ENCODE measurements at regions not wholly inside any gene's neighbourhood (a gene's known extent, or its start where the extent isn't known, plus 50 kb on each side); places are given as distances from the start of the nearest gene placed in this dataset.

DNA sequence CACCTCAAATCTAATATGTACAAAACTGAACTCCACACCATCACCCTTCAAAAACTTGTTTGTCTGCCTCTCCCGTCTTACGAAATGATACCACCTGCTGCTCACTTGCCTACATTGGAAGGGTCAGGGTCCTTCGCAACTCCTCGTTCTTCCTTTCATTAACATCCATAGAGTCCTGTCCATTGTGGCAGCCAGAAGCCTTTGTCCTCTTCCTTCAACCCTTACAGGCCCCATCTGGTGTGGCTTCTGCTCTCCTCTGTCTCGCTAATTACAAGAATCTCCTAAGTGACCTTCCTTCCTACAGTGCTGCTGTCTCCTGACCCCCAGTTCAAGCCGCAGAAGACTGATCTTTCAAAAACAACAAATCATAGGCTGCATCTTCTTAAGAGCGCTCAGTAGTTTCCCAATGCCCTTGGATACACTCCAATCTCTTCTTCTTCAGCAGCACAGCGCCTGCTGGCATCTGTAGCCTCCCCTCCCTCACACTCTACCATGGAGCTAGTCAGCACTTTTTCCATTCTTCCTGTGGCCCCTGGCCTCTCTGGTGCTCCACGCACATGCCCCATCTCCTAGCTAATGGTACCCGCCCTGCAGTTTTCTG, 382.7 kb downstream of the LIG4 start:
- H4K20me1 ChIP-seq (ENCODE audit: insufficient read depth): no peaks in the 10 kb centered on the region; the same call in 1 of the 2 replicates
- DNase-seq (ENCODE audit: low read depth, low spot score) (no peak), ATAC-seq (no peak)
- TF ChIP-seq POLR2A (IDR thresholded peaks at IDR 0.05; ENCODE audit: borderline replicate concordance, extremely low read depth, insufficient read depth, insufficient read length): no peak
- no peak for TF ChIP-seq CEBPB (IDR thresholded peaks at IDR 0.05; ENCODE audit: low read depth)
- no peak for TF ChIP-seq SIN3A (IDR thresholded peaks at IDR 0.05; ENCODE audit: low read depth)
- TF ChIP-seq, protein P1, sequence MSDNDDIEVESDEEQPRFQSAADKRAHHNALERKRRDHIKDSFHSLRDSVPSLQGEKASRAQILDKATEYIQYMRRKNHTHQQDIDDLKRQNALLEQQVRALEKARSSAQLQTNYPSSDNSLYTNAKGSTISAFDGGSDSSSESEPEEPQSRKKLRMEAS (IDR thresholded peaks at IDR 0.05): no peak
- TF ChIP-seq YY1 (IDR thresholded peaks at IDR 0.05; ENCODE audit: extremely low read depth, insufficient replicate concordance, low read depth, low read length): no peak
- no peak for TF ChIP-seq CBX3 (IDR thresholded peaks at IDR 0.05; ENCODE audit: low read depth)
- no peak for TF ChIP-seq EZH2 (IDR thresholded peaks at IDR 0.05)
- TF ChIP-seq, protein P2, sequence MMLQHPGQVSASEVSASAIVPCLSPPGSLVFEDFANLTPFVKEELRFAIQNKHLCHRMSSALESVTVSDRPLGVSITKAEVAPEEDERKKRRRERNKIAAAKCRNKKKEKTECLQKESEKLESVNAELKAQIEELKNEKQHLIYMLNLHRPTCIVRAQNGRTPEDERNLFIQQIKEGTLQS (IDR thresholded peaks at IDR 0.05): no peak
- no peak for TF ChIP-seq ZFX (IDR thresholded peaks at IDR 0.05)
- no peak for TF ChIP-seq ELF1 (IDR thresholded peaks at IDR 0.05; ENCODE audit: borderline replicate concordance, low read depth)
- TF ChIP-seq, protein P3, sequence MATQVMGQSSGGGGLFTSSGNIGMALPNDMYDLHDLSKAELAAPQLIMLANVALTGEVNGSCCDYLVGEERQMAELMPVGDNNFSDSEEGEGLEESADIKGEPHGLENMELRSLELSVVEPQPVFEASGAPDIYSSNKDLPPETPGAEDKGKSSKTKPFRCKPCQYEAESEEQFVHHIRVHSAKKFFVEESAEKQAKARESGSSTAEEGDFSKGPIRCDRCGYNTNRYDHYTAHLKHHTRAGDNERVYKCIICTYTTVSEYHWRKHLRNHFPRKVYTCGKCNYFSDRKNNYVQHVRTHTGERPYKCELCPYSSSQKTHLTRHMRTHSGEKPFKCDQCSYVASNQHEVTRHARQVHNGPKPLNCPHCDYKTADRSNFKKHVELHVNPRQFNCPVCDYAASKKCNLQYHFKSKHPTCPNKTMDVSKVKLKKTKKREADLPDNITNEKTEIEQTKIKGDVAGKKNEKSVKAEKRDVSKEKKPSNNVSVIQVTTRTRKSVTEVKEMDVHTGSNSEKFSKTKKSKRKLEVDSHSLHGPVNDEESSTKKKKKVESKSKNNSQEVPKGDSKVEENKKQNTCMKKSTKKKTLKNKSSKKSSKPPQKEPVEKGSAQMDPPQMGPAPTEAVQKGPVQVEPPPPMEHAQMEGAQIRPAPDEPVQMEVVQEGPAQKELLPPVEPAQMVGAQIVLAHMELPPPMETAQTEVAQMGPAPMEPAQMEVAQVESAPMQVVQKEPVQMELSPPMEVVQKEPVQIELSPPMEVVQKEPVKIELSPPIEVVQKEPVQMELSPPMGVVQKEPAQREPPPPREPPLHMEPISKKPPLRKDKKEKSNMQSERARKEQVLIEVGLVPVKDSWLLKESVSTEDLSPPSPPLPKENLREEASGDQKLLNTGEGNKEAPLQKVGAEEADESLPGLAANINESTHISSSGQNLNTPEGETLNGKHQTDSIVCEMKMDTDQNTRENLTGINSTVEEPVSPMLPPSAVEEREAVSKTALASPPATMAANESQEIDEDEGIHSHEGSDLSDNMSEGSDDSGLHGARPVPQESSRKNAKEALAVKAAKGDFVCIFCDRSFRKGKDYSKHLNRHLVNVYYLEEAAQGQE (IDR thresholded peaks at IDR 0.05; ENCODE audit: low read depth): no peak
- no peak for TF ChIP-seq RAD21 (IDR thresholded peaks at IDR 0.05; ENCODE audit: low read depth)
- no peak for TF ChIP-seq ZNF274 (IDR thresholded peaks at IDR 0.05; ENCODE audit: low read depth, low read length)
- TF ChIP-seq SP1 (IDR thresholded peaks at IDR 0.05; ENCODE audit: low read depth): no peak
- no peak for TF ChIP-seq EGR1 (IDR thresholded peaks at IDR 0.05; ENCODE audit: low read depth)
- CTCF ChIA-PET: no interaction called here
- no peaks in the 10 kb centered on the region for H3K79me2 ChIP-seq (ENCODE audit: insufficient read depth, low read length)
- no TSS peak for BruUV-seq (replicated peaks)
- no peak overlapping the region for H3K27ac ChIP-seq (ENCODE audit: low read depth, low read length)
- no peak overlapping the region for H2AFZ ChIP-seq (ENCODE audit: low read depth, low read length, poor library complexity, severe bottlenecking)
- no peak overlapping the region for H3K4me2 ChIP-seq (ENCODE audit: low read length)
- H3K9me2 ChIP-seq (ENCODE audit: insufficient read depth): no peaks in the 10 kb centered on the region
- H3K9ac ChIP-seq (ENCODE audit: low read length): no peak overlapping the region
- intact Hi-C loops (cut with micrococcal nuclease): no loop called here
- H3K9me3 ChIP-seq (ENCODE audit: control insufficient read depth in 1 of 2, insufficient read depth in 1 of 2, low read depth in 1 of 2, low read length in 2 of 2): peaks cover 10 to 29% of the 10 kb centered on the region in 2 experiments; a peak in 3 of 4 replicates
- H3K4me3 ChIP-seq (replicated peaks in 1 of 2; ENCODE audit: low read depth in 1 of 2, low read length in 2 of 2): no peak overlapping the region
- no peaks in the 10 kb centered on the region for H3K4me1 ChIP-seq (ENCODE audit: control insufficient read depth in 1 of 2, insufficient read depth in 2 of 2, low read length in 2 of 2)
- H3K36me3 ChIP-seq (ENCODE audit: control insufficient read depth in 1 of 2, insufficient read depth in 2 of 2, low read length in 2 of 2): no peaks in the 10 kb centered on the region
- RAD21 ChIA-PET (ENCODE audit: low non-redundant PET in 1 of 2, low total read pairs in 2 of 2, uncharacterized antibody in 2 of 2, unreplicated experiment in 2 of 2): no interaction called here
- H3K27me3 ChIP-seq (ENCODE audit: insufficient read depth, low read length): no peaks in the 10 kb centered on the region
- POLR2A ChIA-PET: no interaction called here
